G401 (cell line): ENCODE measurements at regions not wholly inside any gene's neighbourhood (a gene's known extent, or its start where the extent isn't known, plus 50 kb on each side); places are given as distances from the start of the nearest gene placed in this dataset.
"Not testable (repeated sequence)": the region's sequence is repeated elsewhere in the genome, so short reads cannot be mapped to it uniquely, and the experiment has no call there.

Experiments
- DNase-seq: peaks from one replicate; pipeline ENCODE4 v3.0.0-alpha.2; 2015; ENCODE audit warnings: low spot score
- in situ Hi-C: cut with HindIII; loops from 2 replicates; pipeline ENCODE4 v1.10.0; 2016; ENCODE audit warnings: low sequenced_read_pairs, mixed read lengths

GRCh38 chr11:81869351-81870065 lies 864.2 kb downstream of the FAM181B start:
- in situ Hi-C loops, result no loop called here
- no peak for DNase-seq

DNA sequence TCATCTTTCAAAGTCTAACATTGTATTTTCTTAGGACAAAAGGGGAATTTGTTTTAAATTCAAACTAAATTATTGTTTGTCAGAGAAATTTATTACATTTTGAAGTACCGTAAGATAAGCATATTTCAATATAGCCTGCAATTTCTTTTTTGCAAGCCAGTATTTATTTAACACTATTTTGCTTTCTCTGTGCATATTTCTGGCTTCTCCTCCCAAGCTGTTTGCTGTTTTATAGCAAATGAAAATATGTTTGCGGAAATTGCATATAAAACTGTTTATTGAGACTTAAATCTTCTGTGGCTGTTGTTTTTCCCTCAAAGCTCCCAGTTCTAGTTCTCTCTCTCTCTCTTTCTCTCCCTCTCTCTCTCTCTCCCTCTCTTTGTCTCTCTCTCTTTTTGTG lies 866.8 kb downstream of the FAM181B start:
- DNase-seq, result no peak
- in situ Hi-C loops, result no loop called here

GRCh38 chr11:81857386-81857785 lies 876.3 kb downstream of the FAM181B start:
- in situ Hi-C loops, result no loop called here
- DNase-seq, result no peak

DNA sequence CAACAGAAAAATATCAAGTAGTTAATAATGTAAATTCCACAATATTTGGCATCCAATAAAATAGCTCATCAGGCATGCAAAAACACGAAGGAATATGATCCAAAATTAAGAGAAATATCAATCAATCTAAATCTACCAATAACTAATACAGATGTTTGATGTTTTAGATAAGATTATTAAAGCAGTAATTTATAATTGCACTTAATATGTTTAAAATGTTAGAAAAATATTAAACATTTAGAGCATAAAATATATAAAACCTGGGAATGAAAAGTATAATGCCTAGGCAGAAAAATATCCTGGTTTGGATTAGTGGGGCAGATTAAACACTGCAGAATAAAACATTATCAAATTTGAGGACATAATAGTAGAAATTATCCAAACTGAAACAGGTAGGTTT lies 879.9 kb downstream of the FAM181B start:
- DNase-seq, result no peak
- in situ Hi-C loops, result no loop called here

- in situ Hi-C loops, result no loop called here
Measured at GRCh38 chr11:81852896-81853295, 880.8 kb downstream of the FAM181B start.

GRCh38 chr11:81840380-81840779 lies 893.3 kb downstream of the FAM181B start:
- DNase-seq, result no peak
- in situ Hi-C loops, result no loop called here

More at GRCh38 chr11:81852896-81853295, 880.8 kb downstream of the FAM181B start:
- no peak for DNase-seq

DNA sequence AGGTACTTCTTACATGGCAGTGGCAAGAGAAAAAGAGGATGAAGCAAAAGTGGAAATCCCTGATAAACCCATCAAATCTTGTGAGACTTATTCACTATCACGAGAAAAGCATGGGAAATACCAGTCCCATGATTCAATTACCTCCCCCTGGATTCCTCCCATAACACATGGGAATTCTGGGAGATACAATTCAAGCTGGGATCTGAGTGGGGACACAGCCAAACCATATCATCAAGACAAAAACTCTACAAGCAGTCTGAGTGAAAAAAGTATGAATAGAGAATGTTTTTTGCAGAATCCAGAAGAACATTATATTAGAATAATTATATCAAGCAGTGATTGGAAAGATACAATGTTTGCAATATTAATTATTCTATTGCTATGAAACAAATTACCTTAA lies 893.7 kb downstream of the FAM181B start:
- DNase-seq, result no peak
- in situ Hi-C loops, result no loop called here

- DNase-seq, result no peak
Measured at GRCh38 chr11:81839016-81839415, 894.6 kb downstream of the FAM181B start.

DNA sequence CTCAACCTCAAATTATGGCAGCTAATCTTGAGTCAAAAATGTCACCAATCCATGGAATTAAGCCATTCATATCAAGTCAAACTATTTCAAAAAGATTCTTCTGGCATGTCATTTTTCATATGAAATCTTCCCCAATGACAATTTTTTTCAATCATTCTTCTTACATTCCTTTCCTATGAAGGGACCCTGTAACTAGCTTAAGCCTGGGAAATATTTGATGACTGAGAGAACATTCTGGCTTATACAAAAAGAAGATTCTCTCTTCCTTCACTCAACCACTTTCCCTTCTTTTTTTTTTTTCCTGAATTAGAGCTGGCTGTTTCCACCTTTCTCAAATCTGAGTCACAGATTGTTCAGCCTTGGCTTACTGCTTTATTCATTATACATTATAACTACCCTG lies 903.7 kb downstream of the FAM181B start:
- in situ Hi-C loops, result no loop called here
- DNase-seq, result no peak

More at GRCh38 chr11:81839016-81839415, 894.6 kb downstream of the FAM181B start:
- in situ Hi-C loops, result no loop called here

GRCh38 chr11:81825346-81825745 lies 908.3 kb downstream of the FAM181B start:
- in situ Hi-C loops, result no loop called here
- DNase-seq, result no peak

- no peak for DNase-seq
- in situ Hi-C loops, result no loop called here
Measured at GRCh38 chr11:81819462-81819861, 914.2 kb downstream of the FAM181B start.

- in situ Hi-C loops, result no loop called here
- no peak for DNase-seq
Measured at GRCh38 chr11:81804858-81805257, 928.8 kb downstream of the FAM181B start.

GRCh38 chr11:81802591-81802990 lies 931.1 kb downstream of the FAM181B start:
- in situ Hi-C loops, result no loop called here
- DNase-seq, result no peak

- no peak for DNase-seq
- in situ Hi-C loops, result no loop called here
Measured at GRCh38 chr11:81792416-81792815, 941.2 kb downstream of the FAM181B start.

GRCh38 chr11:81787584-81788049 lies 946.0 kb downstream of the FAM181B start:
- DNase-seq, result peak; percentile 18
- in situ Hi-C loops, result no loop called here

DNA sequence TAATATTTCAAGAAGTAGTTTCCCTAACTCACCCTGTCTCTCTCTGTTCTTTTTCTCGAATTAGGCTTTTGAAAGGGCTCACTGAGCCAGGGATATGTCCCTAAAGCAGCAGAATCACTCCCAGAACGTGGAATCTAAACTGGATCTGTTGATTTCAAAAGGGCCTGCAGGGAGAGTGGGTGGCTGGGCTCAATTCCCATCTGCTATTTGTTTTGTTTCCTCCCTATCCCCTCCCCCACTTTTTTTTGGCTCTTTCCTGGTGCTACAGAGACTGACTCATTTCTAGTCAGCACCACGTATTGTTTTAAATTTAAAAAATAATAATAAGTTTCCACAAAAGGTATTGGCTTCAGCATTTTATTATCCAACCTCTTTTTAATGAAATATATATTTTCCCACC lies 961.5 kb downstream of the FAM181B start:
- in situ Hi-C loops, result no loop called here
- DNase-seq, result no peak

GRCh38 chr11:81769906-81770305 lies 963.8 kb downstream of the FAM181B start:
- in situ Hi-C loops, DNase-seq: not testable (repeated sequence)

DNA sequence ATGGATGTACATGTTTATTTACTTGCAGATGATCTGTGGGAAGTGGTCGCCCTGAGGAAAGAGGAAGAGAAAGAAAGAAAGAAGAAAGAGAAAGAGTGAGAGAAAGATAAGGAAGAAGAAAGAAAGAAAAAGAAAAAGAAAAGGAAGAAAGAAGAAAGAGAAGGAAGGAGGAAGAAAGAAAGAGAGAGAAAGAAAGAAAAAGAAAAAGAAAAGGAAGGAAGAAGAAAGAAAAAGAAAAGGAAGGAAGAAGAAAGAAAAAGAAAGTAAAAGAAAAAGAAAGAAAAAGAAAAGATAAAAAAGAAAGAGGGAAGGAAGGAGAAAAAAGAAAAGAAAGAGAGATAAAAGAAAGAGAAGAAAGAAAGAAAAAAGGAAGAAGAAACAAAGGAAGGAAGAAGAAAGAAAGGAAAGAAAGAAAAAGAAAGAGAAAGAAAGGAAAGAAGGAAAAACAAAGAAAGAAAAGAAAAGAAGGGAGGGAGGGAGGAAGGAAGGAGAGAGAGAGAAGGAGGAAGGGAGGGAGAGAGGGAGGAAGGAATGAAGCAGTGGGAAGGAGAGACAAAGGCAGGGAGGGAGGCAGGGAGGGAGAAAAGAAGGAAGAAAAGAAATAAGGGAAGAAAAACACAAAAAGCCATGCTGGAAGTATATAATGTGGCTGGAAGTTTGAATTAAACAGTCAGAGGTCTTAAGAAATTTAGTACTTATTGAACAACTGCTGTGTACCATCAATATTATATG lies 976.6 kb downstream of the FAM181B start:
- no peak for DNase-seq
- in situ Hi-C loops, result no loop called here

GRCh38 chr11:81749245-81749644 lies 984.4 kb downstream of the FAM181B start:
- DNase-seq, result no peak
- in situ Hi-C loops, result no loop called here

- DNase-seq, result no peak
- in situ Hi-C loops, result no loop called here
Measured at GRCh38 chr11:81744336-81745116, 989.1 kb downstream of the FAM181B start.
